Activated CD8-positive, alpha-beta memory T cell treated with anti-CD3 and anti-CD28 coated beads, Interleukin-2, amount 10 ng/mL, durations not matched to agents 7 days and 5 days (primary cell): ENCODE measurements at regions not wholly inside any gene's neighbourhood (a gene's known extent, or its start where the extent isn't known, plus 50 kb on each side); places are given as distances from the start of the nearest gene placed in this dataset.
"Not testable (repeated sequence)": the region's sequence is repeated elsewhere in the genome, so short reads cannot be mapped to it uniquely, and the experiment has no call there.

Experiments used
- ATAC-seq: fragments of 150-1000 bp; cut with Tn5 transposase; one replicate; pipeline ENCODE4 v1.10.0; 2021; ENCODE audit warnings: moderate library complexity
- CTCF ChIA-PET: fragments of 350-600 bp; sonication (Branson Sonifier 250); formaldehyde crosslinking; loops from one replicate; lab custom pipeline; 2021; ENCODE audit warnings: antibody characterized with exemption; lab: Charles Lee
- DNase-seq: peaks from one replicate; pipeline ENCODE4 v3.0.0-alpha.2; 2020
- H3K27ac Mint-ChIP-seq: one replicate; pipeline ENCODE4 v1.8.0; 2021; ENCODE audit warnings: mild to moderate bottlenecking, mixed read lengths
- H3K27me3 Mint-ChIP-seq: one replicate; pipeline ENCODE4 v1.8.0; 2021; ENCODE audit warnings: mixed read lengths
- H3K36me3 Mint-ChIP-seq: one replicate; pipeline ENCODE4 v1.8.0; 2021; ENCODE audit warnings: mild to moderate bottlenecking, mixed read lengths
- H3K4me1 Mint-ChIP-seq: one replicate; pipeline ENCODE4 v1.8.0; 2021; ENCODE audit warnings: mixed read lengths
- H3K4me3 Mint-ChIP-seq: one replicate; pipeline ENCODE4 v1.8.0; 2021; ENCODE audit warnings: mild to moderate bottlenecking, moderate library complexity, mixed read lengths
- H3K9me3 Mint-ChIP-seq: one replicate; pipeline ENCODE4 v1.8.0; 2022; ENCODE audit warnings: low read depth, mixed read lengths

- H3K27me3 Mint-ChIP-seq, result no peaks in the 10 kb centered on the region
- no peaks in the 10 kb centered on the region for H3K4me1 Mint-ChIP-seq
- ATAC-seq, result no peak
- H3K4me3 Mint-ChIP-seq, result no peak overlapping the region
- CTCF ChIA-PET, result no interaction called here
- no peaks in the 10 kb centered on the region for H3K36me3 Mint-ChIP-seq
- H3K9me3 Mint-ChIP-seq, result no peaks in the 10 kb centered on the region
- no peak for DNase-seq
- H3K27ac Mint-ChIP-seq, result no peak overlapping the region
These were observed 84.4 kb upstream of the DCN start for GRCh38 chr12:91267039-91267438.

GRCh38 chr12:91264178-91264577 is 81.6 kb upstream of the DCN start:
- no peaks in the 10 kb centered on the region for H3K27me3 Mint-ChIP-seq
- no peaks in the 10 kb centered on the region for H3K9me3 Mint-ChIP-seq
- CTCF ChIA-PET, result no interaction called here
- no peak for DNase-seq
- no peak overlapping the region for H3K27ac Mint-ChIP-seq
- no peaks in the 10 kb centered on the region for H3K36me3 Mint-ChIP-seq
- no peak overlapping the region for H3K4me3 Mint-ChIP-seq
- ATAC-seq, result no peak
- no peaks in the 10 kb centered on the region for H3K4me1 Mint-ChIP-seq

GRCh38 chr12:91261820-91262676 is 79.4 kb upstream of the DCN start:
- Mint-ChIP-seq H3K9me3 (no peaks in the 10 kb centered on the region), H3K36me3 (no peaks in the 10 kb centered on the region), H3K27ac (no peak overlapping the region), H3K27me3 (no peaks in the 10 kb centered on the region), H3K4me3 (no peak overlapping the region), H3K4me1 (no peaks in the 10 kb centered on the region)
- CTCF ChIA-PET, result no interaction called here
- ATAC-seq (no peak), DNase-seq (no peak)

- no peak for ATAC-seq
- no peaks in the 10 kb centered on the region for H3K9me3 Mint-ChIP-seq
These were observed 73.8 kb upstream of the DCN start for GRCh38 chr12:91256411-91256810.

GRCh38 chr12:91252341-91252740 is 69.7 kb upstream of the DCN start:
- H3K4me1 Mint-ChIP-seq, result no peaks in the 10 kb centered on the region
- CTCF ChIA-PET, result no interaction called here
- H3K27ac Mint-ChIP-seq, result no peak overlapping the region
- no peaks in the 10 kb centered on the region for H3K9me3 Mint-ChIP-seq
- no peak for DNase-seq
- no peaks in the 10 kb centered on the region for H3K27me3 Mint-ChIP-seq
- no peaks in the 10 kb centered on the region for H3K36me3 Mint-ChIP-seq
- ATAC-seq, result no peak
- no peak overlapping the region for H3K4me3 Mint-ChIP-seq

More at GRCh38 chr12:91256411-91256810, 73.8 kb upstream of the DCN start:
- CTCF ChIA-PET, result no interaction called here
- Mint-ChIP-seq H3K27ac (no peak overlapping the region), H3K4me3 (no peak overlapping the region), H3K4me1 (no peaks in the 10 kb centered on the region), H3K36me3 (no peaks in the 10 kb centered on the region), H3K27me3 (no peaks in the 10 kb centered on the region)
- no peak for DNase-seq

GRCh38 chr12:91250273-91250665 is 67.7 kb upstream of the DCN start:
- CTCF ChIA-PET, result no interaction called here
- DNase-seq (no peak), ATAC-seq (no peak)
- Mint-ChIP-seq H3K27me3 (no peaks in the 10 kb centered on the region), H3K4me3 (no peak overlapping the region), H3K27ac (no peak overlapping the region), H3K9me3 (no peaks in the 10 kb centered on the region), H3K4me1 (no peaks in the 10 kb centered on the region), H3K36me3 (no peaks in the 10 kb centered on the region)

GRCh38 chr12:91249518-91250272 is 67.1 kb upstream of the DCN start:
- CTCF ChIA-PET, result no interaction called here
- ATAC-seq (no peak), DNase-seq (no peak)
- Mint-ChIP-seq H3K27ac (no peak overlapping the region), H3K9me3 (no peaks in the 10 kb centered on the region), H3K27me3 (no peaks in the 10 kb centered on the region), H3K4me1 (no peaks in the 10 kb centered on the region), H3K4me3 (no peak overlapping the region), H3K36me3 (no peaks in the 10 kb centered on the region)

- DNase-seq, result no peak
- ATAC-seq, result no peak
- Mint-ChIP-seq H3K27me3 (no peaks in the 10 kb centered on the region), H3K36me3 (no peaks in the 10 kb centered on the region), H3K4me3 (no peak overlapping the region), H3K4me1 (no peaks in the 10 kb centered on the region), H3K27ac (no peak overlapping the region), H3K9me3 (no peaks in the 10 kb centered on the region)
- CTCF ChIA-PET, result no interaction called here
These were observed 66.4 kb upstream of the DCN start for GRCh38 chr12:91249054-91249453.

- H3K36me3 Mint-ChIP-seq, H3K27me3 Mint-ChIP-seq, H3K4me1 Mint-ChIP-seq, CTCF ChIA-PET, ATAC-seq, H3K4me3 Mint-ChIP-seq, H3K9me3 Mint-ChIP-seq, DNase-seq, H3K27ac Mint-ChIP-seq: not testable (repeated sequence)
These were observed 60.6 kb upstream of the DCN start for GRCh38 chr12:91243177-91243576.

- H3K36me3 Mint-ChIP-seq, result no peaks in the 10 kb centered on the region
- ATAC-seq (no peak), DNase-seq (no peak)
- H3K4me1 Mint-ChIP-seq, result no peaks in the 10 kb centered on the region
- H3K27me3 Mint-ChIP-seq, result no peaks in the 10 kb centered on the region
- no peak overlapping the region for H3K27ac Mint-ChIP-seq
- CTCF ChIA-PET, result no interaction called here
- no peak overlapping the region for H3K4me3 Mint-ChIP-seq
- no peaks in the 10 kb centered on the region for H3K9me3 Mint-ChIP-seq
These were observed 59.1 kb upstream of the DCN start for GRCh38 chr12:91241756-91242155.

- DNase-seq (no peak), ATAC-seq (no peak)
- CTCF ChIA-PET, result no interaction called here
- H3K36me3 Mint-ChIP-seq, result no peaks in the 10 kb centered on the region
- H3K4me3 Mint-ChIP-seq, result no peak overlapping the region
- H3K9me3 Mint-ChIP-seq, result no peaks in the 10 kb centered on the region
- no peaks in the 10 kb centered on the region for H3K4me1 Mint-ChIP-seq
- no peak overlapping the region for H3K27ac Mint-ChIP-seq
- no peaks in the 10 kb centered on the region for H3K27me3 Mint-ChIP-seq
These were observed 57.9 kb upstream of the DCN start for GRCh38 chr12:91240386-91241095.

GRCh38 chr12:91239481-91239880 is 56.9 kb upstream of the DCN start:
- Mint-ChIP-seq H3K9me3 (no peaks in the 10 kb centered on the region), H3K4me3 (no peak overlapping the region)
- CTCF ChIA-PET, result no interaction called here

More at GRCh38 chr12:91239481-91239880, 56.9 kb upstream of the DCN start:
- Mint-ChIP-seq H3K27me3 (no peaks in the 10 kb centered on the region), H3K27ac (no peak overlapping the region), H3K36me3 (no peaks in the 10 kb centered on the region), H3K4me1 (no peaks in the 10 kb centered on the region)
- ATAC-seq (no peak), DNase-seq (no peak)
